ENCODE measurements at regions not wholly inside any gene's neighbourhood (a gene's known extent, or its start where the extent isn't known, plus 50 kb on each side); places are given as distances from the start of the nearest gene placed in this dataset.

GRCh38 chr10:88187472-88187871 lies 324.0 kb downstream of the PTEN start:
- Histone ChIP-seq H3K4me2 (no peak overlapping the region), H3K79me2 (ENCODE audit: low read depth) (no peaks in the 10 kb centered on the region), H3K27ac (no peak overlapping the region), H3K4me3 (no peak overlapping the region), H3K4me1 (peaks cover 2% of the 10 kb centered on the region), H3K36me3 (no peaks in the 10 kb centered on the region), H2AFZ (replicated peaks) (no peak overlapping the region), H3K9me3 (ENCODE audit: low read depth) (no peaks in the 10 kb centered on the region), H3F3A (ENCODE audit: low read depth) (no peaks in the 10 kb centered on the region), H3K9ac (no peak overlapping the region), H4K20me1 (ENCODE audit: low read depth) (no peaks in the 10 kb centered on the region), H3K27me3 (no peaks in the 10 kb centered on the region)
- H3K36me3 Mint-ChIP-seq = no peaks in the 10 kb centered on the region
- no peak overlapping the region for H3K27ac Mint-ChIP-seq
- H3K27me3 Mint-ChIP-seq (ENCODE audit: insufficient read depth, low read depth) = no peaks in the 10 kb centered on the region
- no peak overlapping the region for H3K4me3 Mint-ChIP-seq
- H3K4me1 Mint-ChIP-seq = no peaks in the 10 kb centered on the region
- DNase-seq (ENCODE audit: low spot score) = no peak
- H3K9me3 Mint-ChIP-seq = no peaks in the 10 kb centered on the region
- TF ChIP-seq EZH2 (IDR thresholded peaks at IDR 0.05) = no peak
- no peak for TF ChIP-seq EZH2phosphoT487 (IDR thresholded peaks at IDR 0.05)
- no peak for TF ChIP-seq CTCF (IDR thresholded peaks at IDR 0.05)

- Histone ChIP-seq H2AFZ (replicated peaks) (no peak overlapping the region), H3K79me2 (ENCODE audit: low read depth) (no peaks in the 10 kb centered on the region), H3K4me2 (no peak overlapping the region), H3K4me1 (peaks cover 3% of the 10 kb centered on the region), H3F3A (ENCODE audit: low read depth) (no peaks in the 10 kb centered on the region), H3K9me3 (ENCODE audit: low read depth) (no peaks in the 10 kb centered on the region), H3K27ac (no peak overlapping the region), H3K9ac (no peak overlapping the region), H4K20me1 (ENCODE audit: low read depth) (no peaks in the 10 kb centered on the region), H3K27me3 (no peaks in the 10 kb centered on the region), H3K4me3 (no peak overlapping the region), H3K36me3 (no peaks in the 10 kb centered on the region)
- Mint-ChIP-seq H3K9me3 (no peaks in the 10 kb centered on the region), H3K27ac (no peak overlapping the region), H3K27me3 (ENCODE audit: insufficient read depth, low read depth) (no peaks in the 10 kb centered on the region), H3K36me3 (no peaks in the 10 kb centered on the region), H3K4me3 (no peak overlapping the region), H3K4me1 (peaks cover 5% of the 10 kb centered on the region)
- no peak for TF ChIP-seq EZH2phosphoT487 (IDR thresholded peaks at IDR 0.05)
- TF ChIP-seq EZH2 (IDR thresholded peaks at IDR 0.05) = no peak
- no peak for TF ChIP-seq CTCF (IDR thresholded peaks at IDR 0.05)
- DNase-seq (ENCODE audit: low spot score) = no peak
Observed at GRCh38 chr10:88190123-88190522, 326.7 kb downstream of the PTEN start.

- no peak overlapping the region for H3K27ac ChIP-seq
- no peaks in the 10 kb centered on the region for H3K27me3 Mint-ChIP-seq (ENCODE audit: insufficient read depth, low read depth)
- no peak overlapping the region for H2AFZ ChIP-seq (replicated peaks)
- H3F3A ChIP-seq (ENCODE audit: low read depth) = no peaks in the 10 kb centered on the region
- peaks cover 7% of the 10 kb centered on the region for H3K4me1 ChIP-seq
- peaks cover 11% of the 10 kb centered on the region for H3K4me1 Mint-ChIP-seq
- no peaks in the 10 kb centered on the region for H3K36me3 Mint-ChIP-seq
- H3K27ac Mint-ChIP-seq = no peak overlapping the region
- H3K4me3 ChIP-seq = no peak overlapping the region
- no peak overlapping the region for H3K4me2 ChIP-seq
- no peaks in the 10 kb centered on the region for H3K9me3 ChIP-seq (ENCODE audit: low read depth)
- H4K20me1 ChIP-seq (ENCODE audit: low read depth) = no peaks in the 10 kb centered on the region
- H3K4me3 Mint-ChIP-seq = no peak overlapping the region
- H3K9ac ChIP-seq = no peak overlapping the region
- no peaks in the 10 kb centered on the region for H3K79me2 ChIP-seq (ENCODE audit: low read depth)
- no peaks in the 10 kb centered on the region for H3K9me3 Mint-ChIP-seq
- no peak for TF ChIP-seq EZH2phosphoT487 (IDR thresholded peaks at IDR 0.05)
- no peak for TF ChIP-seq CTCF (IDR thresholded peaks at IDR 0.05)
- TF ChIP-seq EZH2 (IDR thresholded peaks at IDR 0.05) = no peak
- no peaks in the 10 kb centered on the region for H3K36me3 ChIP-seq
- H3K27me3 ChIP-seq = no peaks in the 10 kb centered on the region
- no peak for DNase-seq (ENCODE audit: low spot score)
Observed at GRCh38 chr10:88190540-88191235, 327.3 kb downstream of the PTEN start.

Data from neural progenitor cell (in vitro differentiated cells).